Mesenteric fat pad (tissue), 1 donor: ENCODE measurements at regions not wholly inside any gene's neighbourhood (a gene's known extent, or its start where the extent isn't known, plus 50 kb on each side); places are given as distances from the start of the nearest gene placed in this dataset.

Experiments
- DNase-seq: peaks from one replicate; pipeline ENCODE4 v3.0.0-alpha.2; 2020; ENCODE audit warnings: low spot score
- donor health status: DM: yes; HTN: yes; CAD: no.

DNA sequence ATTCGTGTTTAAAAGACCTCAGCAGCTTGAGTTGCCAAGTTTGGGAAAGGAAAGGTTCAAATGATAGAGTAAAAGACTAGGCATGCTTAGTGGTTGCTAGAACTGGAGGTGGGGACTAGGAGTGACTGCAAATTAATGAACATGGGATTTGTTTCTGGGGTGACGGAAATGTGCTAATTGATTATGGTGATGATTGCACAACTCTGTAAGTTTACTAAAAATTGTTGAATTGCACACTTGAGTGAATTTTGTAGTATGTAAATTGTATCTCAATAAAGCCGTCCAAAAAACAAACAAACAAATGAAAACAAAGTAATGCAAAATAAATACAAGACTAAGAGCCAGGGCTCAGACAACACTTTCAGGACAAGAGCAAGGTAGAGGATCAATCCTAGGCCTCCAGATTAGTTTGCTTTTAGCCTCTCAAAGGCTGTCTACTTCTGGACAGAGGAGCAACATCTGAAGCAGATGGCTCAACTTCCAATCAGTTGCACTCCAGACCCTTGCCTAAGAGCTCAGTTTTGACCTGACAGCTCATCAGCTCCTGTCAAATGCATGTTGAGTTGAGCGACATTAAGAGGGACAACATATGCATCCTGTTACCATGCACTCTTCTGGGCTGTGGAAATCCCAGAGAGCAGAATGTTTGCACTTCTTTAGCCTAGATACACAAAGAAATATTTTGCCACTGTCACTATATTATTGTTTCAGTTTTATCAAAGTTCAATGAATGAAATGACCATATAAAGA is 111.2 kb upstream of the ASIC2 start:
- DNase-seq: no peak

DNA sequence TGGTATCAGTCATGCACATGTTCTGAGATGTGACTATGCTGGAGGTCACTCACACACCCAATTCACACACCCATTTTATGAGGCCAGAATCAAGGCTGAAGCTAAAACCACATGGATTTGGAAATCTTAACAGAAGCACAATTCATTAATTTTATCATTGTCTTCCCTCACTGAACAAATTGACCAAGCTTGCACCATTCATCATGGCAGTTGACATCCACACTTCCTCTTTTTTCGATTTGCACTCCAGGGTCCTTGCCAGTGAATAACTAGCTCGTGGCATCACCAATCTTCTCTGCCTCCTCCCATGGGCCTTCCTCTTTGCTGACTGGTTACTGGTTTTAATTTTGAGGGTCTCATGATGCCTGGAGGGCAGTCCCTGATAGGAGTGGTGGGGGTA is 123.0 kb upstream of the ASIC2 start:
- no peak for DNase-seq

DNA sequence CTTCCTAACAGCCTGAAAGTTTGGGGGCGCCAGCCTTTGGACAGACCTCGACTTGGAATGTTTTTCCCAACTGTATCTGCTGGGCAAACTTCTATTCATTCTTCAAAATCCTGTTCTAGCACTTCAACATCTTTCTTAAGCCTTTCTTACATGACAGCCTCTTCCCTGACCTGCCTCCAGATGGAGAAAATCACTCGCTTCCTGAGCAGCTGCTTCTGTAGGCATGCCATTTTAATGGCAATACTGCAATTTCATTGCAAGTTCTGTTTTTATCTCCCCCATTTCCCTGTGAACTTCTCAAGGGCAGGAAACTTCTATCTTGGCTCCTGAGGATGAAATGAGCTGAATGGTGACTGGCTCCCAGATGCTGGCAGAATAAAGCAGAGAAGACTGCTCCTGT is 128.8 kb upstream of the ASIC2 start:
- no peak for DNase-seq

DNA sequence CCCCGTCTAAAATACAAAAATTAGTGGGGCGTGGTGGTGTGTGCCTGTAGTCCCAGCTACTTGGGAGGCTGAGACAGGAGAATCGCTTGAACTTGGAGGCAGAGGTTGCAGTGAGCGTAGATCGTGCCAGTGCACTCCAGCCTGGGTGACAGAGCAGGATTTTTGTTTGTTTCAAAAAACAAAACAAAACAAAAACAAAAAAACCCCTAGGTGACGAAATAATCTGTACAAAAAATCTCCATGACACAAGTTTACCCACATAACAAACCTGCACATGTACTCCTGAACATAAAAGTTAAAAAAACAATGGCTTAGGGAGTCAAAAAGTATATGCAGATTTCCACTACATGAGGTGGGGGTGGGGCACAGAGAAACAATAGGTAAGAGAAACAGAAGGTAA is 140.5 kb upstream of the ASIC2 start:
- DNase-seq: no peak

DNA sequence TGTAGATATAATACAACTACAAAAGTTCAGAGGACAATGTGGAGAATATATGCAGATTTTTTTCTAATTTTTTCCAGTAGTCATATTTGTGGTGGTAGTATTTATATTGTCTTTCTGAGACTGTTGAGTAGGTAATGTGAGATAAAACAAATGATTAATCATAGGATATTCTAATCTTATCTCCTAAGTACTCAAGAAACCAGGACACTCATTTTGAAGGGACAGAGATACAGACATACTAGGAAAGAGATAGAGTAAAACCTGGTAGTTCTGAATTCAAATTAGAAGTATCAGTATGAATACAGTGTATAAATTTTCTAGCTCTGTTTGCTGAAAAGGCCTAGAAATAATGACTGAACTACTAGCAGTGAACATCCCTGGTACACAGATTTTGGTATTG is 141.7 kb upstream of the ASIC2 start:
- no peak for DNase-seq

DNA sequence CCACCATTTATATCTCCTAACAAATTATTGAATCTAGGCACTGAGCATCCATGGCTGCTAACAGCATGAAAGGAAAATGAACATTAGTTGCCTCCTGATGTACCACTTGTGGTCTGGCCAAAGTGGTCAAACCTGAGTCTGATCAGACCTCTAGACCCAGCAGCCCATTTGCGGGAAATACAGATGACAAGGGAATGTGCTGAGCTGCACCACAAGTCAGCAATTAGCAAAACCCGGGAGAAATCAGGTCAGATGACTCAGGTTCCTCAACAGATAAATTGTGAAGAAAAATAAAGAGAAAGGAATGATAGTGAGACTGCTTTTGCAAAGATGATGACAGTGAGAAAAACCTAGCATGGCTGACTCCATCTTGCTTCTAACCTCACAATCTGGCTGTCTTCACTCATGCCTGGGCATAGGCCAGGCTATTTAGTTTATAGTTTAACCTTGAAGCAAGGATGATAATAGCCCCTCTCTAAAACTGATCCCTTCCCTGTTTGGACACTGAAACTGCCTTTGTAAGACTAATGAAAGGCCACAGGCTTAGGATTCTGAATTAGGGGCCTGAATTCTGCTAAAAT is 142.7 kb upstream of the ASIC2 start:
- DNase-seq: no peak

DNA sequence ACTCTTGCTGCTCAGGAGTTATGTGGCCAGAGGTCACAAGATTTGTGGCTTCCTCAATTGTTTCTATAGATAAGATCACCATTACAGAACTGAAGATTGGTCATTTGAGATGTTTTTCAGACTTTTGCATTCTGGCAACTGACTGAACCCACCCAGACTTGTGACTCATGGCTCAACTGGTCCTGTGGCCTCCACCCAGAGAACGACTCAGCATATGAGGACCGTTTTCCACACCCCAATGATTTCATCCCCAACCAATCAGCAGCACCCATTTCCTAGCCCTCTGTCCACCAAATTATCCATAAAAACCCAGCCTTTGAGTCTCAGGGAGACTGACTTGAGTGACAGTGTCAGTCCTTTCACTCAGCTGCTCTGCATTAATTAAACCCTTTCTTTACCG is 143.2 kb upstream of the ASIC2 start:
- DNase-seq: no peak

DNA sequence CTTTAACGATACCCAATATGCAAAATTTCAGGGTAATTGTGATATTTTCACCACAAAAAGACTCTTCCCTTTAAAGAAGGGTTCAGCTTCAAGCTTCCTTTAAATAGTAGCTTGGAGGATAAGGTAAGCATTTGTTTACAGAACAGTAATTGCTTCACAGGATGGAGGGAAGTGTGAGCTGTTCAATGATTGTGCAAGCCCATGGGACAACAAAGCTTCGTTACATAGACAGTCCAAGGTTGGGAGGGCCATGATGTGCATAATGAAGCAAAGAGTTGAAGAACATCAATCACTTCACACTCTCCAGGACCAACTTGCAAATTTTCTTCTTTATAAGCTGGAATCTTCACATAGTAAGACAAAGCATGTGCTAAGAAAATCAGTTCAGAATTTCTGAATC is 145.0 kb upstream of the ASIC2 start:
- no peak for DNase-seq

DNA sequence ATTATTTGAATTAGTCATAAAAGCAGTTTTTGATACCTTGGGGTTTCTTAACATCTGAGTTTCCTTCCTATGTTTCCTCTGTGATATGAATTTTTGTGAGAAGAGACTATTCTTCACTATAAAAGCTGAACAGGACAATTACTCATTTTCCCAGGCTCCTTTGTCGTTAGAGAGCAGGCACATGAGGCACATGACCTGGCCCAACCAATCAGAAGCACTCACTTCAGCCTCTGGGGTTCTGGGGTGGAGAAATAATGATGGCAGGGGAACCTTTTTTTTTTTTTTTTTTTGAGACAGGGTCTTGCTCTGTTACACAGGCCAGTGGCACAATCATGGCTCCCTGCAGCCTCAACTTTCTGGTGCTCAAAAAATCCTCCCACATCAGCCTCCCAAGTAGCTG is 145.5 kb upstream of the ASIC2 start:
- no peak for DNase-seq

DNA sequence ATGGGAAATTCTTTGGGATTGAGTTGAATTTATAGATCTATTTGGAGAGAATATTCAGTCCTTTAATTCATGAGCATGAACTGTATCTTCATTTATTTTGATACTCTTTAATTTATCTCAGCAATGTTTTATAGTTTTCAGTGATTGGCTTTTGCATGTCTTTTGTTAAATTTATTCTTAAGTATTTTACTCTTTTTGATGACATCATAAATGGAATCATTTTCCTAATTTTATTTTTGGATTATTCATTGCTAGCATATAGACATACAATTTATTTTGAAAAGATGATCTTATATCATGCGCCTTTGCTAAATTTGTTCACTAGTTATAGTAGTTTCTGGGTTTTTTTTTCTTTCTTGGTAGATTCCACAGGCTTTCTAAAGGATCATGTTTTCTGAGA is 149.2 kb upstream of the ASIC2 start:
- no peak for DNase-seq

DNA sequence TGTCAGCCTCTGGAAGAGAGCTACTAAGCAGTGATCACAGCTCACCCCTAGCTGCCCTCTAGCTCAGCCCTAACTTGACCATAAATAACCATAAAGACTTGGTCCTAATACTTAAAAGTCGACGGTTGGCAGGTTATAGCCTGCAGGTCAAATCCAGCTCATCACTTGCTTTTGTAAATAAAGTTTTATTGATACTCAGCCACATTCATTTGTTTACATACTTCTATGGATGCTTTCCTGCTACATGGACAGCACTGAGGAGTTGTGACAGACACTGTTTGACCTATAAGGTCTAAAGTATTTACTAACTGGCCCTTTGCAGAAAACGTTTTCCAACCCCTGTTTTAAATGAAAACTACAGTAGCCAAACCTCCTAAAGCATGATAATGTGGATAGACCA is 151.6 kb upstream of the ASIC2 start:
- DNase-seq: no peak

DNA sequence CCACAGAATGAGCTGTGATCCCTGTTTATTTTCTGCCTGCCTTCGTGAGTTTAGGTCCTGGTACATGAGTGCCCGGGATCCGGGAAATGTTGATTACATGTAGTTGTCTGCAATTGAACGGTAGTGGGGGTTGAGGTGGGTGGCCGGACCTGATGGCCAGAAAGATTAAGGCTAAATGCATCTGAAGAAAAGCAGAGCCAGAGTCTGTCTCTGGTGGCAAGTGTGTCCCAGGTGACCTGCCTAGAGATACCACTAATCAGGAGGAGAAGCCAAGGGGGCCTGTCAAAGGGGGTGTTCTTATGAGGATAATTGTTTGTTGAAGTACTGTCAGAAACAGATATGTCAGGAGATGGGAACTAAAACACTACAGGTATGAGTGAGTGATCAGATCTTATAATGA is 154.0 kb upstream of the ASIC2 start:
- DNase-seq: no peak

DNA sequence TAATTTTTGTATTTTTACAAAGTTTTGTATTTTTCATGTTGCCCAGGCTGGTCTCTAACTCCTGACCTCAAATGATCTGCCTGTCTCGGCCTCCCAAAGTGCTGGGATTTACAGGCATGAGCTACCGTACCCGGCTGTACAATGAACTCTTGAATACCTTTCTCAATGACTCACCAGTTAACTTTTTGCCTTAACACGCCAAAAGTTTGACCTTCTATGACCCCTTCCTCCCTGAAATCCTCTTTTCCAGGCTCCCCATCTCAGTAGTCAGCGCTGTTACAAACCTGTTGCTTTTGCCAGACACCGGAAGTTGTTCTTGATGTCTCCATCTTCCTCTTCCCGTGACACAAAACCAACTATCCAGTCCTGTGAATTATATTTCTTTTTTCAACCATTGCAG is 158.1 kb upstream of the ASIC2 start:
- no peak for DNase-seq

DNA sequence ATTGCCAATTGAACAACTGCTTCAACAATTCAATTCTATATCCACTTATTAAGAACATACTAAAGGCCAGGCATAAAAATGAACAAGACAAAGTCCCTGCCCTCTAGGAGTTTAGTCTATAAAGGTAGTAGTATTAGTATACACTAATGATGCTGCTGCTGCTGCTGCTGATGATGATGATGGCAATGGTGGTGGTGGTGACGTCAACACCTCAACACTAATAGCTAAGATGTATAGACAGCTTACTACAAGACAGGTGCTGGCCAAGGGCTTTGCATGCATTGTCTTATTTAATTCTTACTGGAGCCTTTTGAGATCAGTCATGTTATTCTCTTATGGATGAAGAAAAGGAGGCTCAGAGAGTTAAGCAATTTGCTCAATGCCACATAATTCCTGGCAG is 164.4 kb upstream of the ASIC2 start:
- no peak for DNase-seq

DNA sequence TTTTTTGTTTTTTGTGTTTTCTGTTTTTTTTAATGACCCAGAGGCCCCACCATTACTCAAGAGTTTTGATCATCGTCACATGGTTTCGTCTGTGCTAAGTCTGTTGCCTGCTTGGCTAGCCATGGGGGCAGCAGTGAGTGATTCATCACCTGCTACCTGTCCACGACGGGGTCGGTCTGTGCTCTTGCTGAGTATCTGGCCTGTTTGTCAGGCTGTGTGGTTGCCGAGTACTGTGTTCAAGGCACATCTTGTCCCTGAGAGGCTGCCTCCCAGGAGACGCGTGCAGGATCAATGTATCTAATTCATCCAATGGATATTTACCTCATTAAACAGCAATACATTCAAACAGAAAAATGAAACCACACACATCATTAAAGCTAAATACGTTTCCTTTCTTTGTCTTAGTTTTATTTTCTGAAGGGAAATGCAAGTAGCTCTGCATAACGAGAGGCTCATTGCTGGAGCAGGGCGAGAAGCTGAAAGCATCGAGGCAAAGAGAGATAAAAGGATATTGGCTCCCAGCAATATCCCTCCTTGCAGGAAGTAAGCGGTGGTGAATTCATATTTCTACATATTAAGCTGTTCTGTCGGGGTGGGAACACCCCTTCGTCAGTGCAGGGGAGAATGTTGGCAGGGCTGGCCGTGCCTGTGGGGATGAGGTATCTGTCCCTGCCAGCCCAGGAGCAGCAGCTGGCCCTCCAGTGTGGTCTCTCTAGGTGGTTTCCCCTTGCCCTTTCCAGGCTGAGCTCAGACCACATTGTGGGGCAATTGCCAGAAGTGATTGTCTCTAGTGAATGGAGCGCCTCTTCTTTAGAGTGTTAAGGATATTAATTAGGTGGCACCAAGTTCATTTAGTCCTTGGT is 166.2 kb upstream of the ASIC2 start:
- DNase-seq: no peak

DNA sequence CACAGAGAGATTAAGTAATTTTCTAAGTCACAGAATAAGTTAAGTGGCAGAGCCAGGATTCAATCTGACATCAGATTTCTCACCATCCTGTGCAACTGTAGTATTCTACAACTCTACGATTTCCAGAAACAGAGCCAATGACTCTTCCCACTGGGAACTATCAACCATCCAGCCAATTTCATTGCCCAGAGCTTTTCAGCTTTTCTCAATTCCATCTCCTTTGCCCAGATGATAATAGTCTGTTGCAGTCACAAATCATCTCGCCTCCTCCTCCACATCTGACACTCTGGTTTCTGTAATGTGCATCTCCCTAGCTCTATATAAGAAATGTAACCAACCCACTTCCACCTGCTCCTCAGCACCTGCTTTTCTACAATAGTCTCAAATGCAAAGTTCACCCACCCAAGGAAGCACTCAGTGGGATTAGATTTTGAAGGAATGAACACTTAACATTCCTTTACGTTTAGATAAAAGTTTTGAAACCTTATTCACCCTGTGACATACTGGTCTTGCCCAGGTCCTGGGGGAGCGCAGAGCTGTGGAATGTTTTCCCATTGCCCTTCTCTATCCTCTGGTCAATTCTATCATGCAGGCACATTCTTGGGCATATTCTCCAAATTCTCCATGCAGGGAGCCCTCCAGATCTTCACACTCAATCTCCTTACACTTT is 167.8 kb upstream of the ASIC2 start:
- no peak for DNase-seq

DNA sequence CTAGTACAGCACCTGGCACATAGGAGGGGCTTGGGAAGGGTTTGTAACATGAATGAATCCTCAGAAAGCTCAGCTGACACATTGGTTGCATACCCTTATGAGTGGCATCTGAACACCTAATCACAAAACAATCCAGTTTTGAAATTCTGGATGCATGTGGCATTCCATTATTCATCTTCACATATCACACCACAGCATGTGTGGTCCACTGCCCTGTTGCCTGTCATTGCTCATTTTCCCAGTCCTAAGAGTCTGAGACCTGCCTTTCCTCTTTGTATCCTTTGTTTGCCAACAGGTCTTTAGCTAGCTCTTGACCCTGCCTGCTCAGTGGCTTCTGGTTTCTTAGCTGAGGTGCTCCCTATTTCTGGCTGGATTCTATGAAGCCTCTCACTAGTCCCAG is 170.8 kb upstream of the ASIC2 start:
- DNase-seq: no peak

DNA sequence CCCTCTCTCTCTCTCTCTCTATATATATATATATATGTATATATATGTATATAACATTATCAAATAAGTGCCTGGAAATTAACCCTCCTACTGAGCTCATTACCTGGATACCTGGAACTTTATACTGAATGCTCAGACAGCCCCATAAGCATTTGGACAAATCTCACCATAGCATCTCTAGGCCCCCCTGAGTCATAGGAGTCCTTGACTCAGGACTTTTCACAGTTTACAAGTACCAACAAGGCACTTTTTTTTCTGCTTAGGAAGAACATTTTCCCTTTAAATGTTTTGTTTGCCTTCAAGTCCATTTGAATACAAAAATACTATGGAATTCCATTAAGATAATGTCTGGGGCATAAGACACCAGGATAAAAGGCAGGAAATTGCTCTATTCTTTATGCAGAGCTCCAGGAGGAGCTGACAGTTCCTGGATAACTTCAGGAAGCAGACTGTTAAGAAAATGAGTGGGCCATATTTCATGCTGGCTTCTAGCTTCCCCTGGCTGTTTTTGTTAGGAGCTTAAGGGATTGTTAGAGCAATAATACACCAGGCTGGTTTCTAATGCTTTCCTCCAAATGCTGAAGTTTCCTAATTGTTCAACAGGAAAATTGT is 171.7 kb upstream of the ASIC2 start:
- DNase-seq: no peak

DNA sequence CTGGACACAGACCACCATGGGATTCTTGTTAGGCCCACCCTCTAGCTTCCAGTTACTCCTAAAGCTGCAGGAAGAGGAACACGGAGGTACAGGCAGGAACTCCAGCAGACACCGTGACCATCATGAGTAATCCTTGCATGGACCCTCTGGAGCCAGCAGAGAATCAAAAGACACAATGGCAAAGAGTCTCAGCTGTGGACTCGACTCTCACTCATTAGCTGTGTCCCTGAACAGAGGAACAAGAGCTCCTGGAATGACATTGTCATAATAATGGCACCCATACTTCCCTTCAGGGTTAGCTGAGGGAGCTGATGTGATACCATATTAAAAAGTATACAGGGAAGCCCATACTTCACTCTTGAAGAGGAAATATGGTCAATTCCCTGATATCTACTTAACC is 176.3 kb upstream of the ASIC2 start:
- DNase-seq: no peak

DNA sequence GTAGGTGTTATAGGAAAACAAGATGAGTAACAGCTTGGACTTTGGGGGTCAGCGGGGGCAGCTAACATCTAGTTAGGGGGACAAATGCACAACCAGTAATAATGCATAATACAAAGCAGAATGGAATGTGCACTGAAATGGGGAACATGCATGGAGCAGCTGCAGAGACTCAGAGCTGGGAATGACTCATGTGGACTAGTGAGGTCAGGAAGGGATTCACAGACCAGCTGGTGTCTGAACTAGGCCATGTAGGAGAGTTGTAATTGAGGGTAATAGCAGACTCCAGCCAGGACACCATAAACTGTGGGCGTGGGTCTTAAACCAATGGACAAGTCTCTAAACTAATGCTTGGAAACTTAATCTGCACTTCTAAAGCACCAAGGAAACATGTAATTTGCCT is 176.8 kb upstream of the ASIC2 start:
- no peak for DNase-seq

DNA sequence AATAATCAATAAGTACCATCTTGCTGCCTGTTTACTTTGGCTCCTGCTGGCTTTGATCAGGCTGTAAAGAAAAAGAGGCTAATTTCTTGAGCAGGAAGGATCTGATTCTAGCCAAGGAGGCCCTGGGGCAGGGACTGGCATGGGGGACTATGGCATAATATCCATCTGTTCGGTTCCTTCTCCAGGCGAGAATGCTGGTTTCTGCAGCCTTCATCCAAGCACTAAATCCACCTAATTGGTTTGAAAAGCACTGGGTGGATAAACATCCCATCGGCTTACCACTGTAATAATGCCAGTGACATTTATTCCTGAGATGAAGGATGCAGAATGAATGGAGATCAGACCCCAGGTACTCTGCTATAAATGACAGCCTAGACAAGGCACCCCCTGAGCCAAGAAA is 180.0 kb upstream of the ASIC2 start:
- DNase-seq: no peak

DNA sequence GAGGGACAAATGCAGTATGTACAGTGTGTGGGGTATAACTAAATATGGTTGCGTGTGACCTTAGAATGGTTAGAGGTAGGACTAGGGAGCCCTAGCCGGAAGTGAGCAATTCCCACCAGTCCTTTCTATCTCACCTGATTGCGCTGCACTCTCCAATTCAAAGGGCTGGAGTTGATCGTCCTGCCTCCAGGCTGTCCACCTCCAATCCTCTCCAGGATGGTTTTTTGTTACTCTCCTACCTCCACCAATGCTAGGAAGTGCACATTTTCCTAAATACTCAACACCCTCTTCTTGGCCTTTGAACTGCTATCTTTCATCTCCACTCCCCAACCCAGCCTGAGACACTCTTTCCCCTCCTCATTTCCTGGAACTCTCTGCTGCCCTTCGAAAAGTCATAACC is 181.7 kb upstream of the ASIC2 start:
- no peak for DNase-seq
